GM23338 (cell line): ENCODE measurements at regions not wholly inside any gene's neighbourhood (a gene's known extent, or its start where the extent isn't known, plus 50 kb on each side); places are given as distances from the start of the nearest gene placed in this dataset.

ENCODE experiments used
- ATAC-seq: fragments of 200-7000 bp; cut with Tn5 transposase; 3 replicates; pipeline ENCODE4 v1.9.1; 2020
- DNase-seq: peaks from one replicate; pipeline ENCODE4 v3.0.0-alpha.2; 2015; ENCODE audit warnings: low spot score
- H2AFZ ChIP-seq: fragments of 200-600 bp; sonication (generic); 2 replicates; pipeline ENCODE4 v1.8.0; 2016; ENCODE audit warnings: antibody characterized with exemption, mild to moderate bottlenecking, moderate library complexity
- H3F3A ChIP-seq: fragments of 200-600 bp; sonication (generic); replicated peaks from 2 replicates; pipeline ENCODE4 v1.8.0; 2017; ENCODE audit warnings: antibody characterized with exemption, mixed run types, low read depth
- H3K27ac ChIP-seq: fragments of 200-600 bp; sonication (generic); 2 replicates; pipeline ENCODE4 v1.6.1; 2016; ENCODE audit warnings: low read depth
- H3K27me3 ChIP-seq: fragments of 200-600 bp; sonication (generic); 2 replicates; pipeline ENCODE4 v1.8.0; 2016; ENCODE audit warnings: mild to moderate bottlenecking, mixed run types, moderate library complexity; ENCODE audit not compliant: insufficient read depth
- H3K36me3 ChIP-seq: fragments of 200-600 bp; sonication (generic); 2 replicates; pipeline ENCODE4 v1.8.0; 2016; ENCODE audit warnings: mild to moderate bottlenecking; ENCODE audit not compliant: insufficient read depth
- H3K4me1 ChIP-seq: fragments of 200-600 bp; sonication (generic); 2 replicates; pipeline ENCODE4 v1.8.0; 2016; ENCODE audit warnings: mild to moderate bottlenecking, moderate library complexity; ENCODE audit not compliant: insufficient read depth
- H3K4me2 ChIP-seq: fragments of 200-600 bp; sonication (generic); 2 replicates; pipeline ENCODE4 v1.7.1; 2017; ENCODE audit warnings: mixed run types
- H3K4me3 ChIP-seq: fragments of 200-600 bp; sonication (generic); 2 replicates; pipeline ENCODE4 v1.6.1; 2016; ENCODE audit warnings: mixed run types
- H3K79me2 ChIP-seq: fragments of 200-600 bp; sonication (generic); replicated peaks from 2 replicates; pipeline ENCODE4 v1.8.0; 2017; ENCODE audit warnings: mild to moderate bottlenecking; ENCODE audit not compliant: insufficient read depth
- H3K9me2 ChIP-seq: fragments of 200-600 bp; sonication (generic); 2 replicates; pipeline ENCODE4 v1.8.0; 2017; ENCODE audit not compliant: insufficient read depth
- H4K20me1 ChIP-seq: fragments of 200-600 bp; sonication (generic); replicated peaks from 2 replicates; pipeline ENCODE4 v1.8.0; 2017; ENCODE audit warnings: mild to moderate bottlenecking; ENCODE audit not compliant: insufficient read depth
- H3K27ac Mint-ChIP-seq: 2 replicates; pipeline ENCODE4 v1.8.0; 2020; ENCODE audit warnings: inconsistent platforms, mild to moderate bottlenecking, moderate library complexity, mixed read lengths
- H3K27me3 Mint-ChIP-seq: 3 replicates; pipeline ENCODE4 v1.8.0; 2022; ENCODE audit warnings: low read depth, mild to moderate bottlenecking, moderate library complexity, mixed read lengths, inconsistent platforms; ENCODE audit not compliant: insufficient read depth, poor library complexity
- H3K36me3 Mint-ChIP-seq: 3 replicates; pipeline ENCODE4 v1.8.0; 2021; ENCODE audit warnings: low read depth, mild to moderate bottlenecking, inconsistent platforms, moderate library complexity, mixed read lengths
- H3K4me1 Mint-ChIP-seq: 3 replicates; pipeline ENCODE4 v1.8.0; 2020; ENCODE audit warnings: mild to moderate bottlenecking, inconsistent platforms, mixed read lengths
- H3K4me3 Mint-ChIP-seq: 3 replicates; pipeline ENCODE4 v1.8.0; 2021; ENCODE audit warnings: moderate library complexity, mild to moderate bottlenecking, inconsistent platforms, mixed read lengths
- H3K9me3 Mint-ChIP-seq: 3 replicates; pipeline ENCODE4 v1.8.0; 2020; ENCODE audit warnings: moderate library complexity, mild to moderate bottlenecking, inconsistent platforms, mixed read lengths
- CREB1 ChIP-seq: fragments of 250-450 bp; sonication (Bioruptor Pico); IDR thresholded peaks from 2 replicates; pipeline ENCODE4 v1.5.0; 2020; ENCODE audit warnings: low read depth, mild to moderate bottlenecking, moderate library complexity
- ETS1 ChIP-seq: IDR thresholded peaks from 2 replicates; pipeline ENCODE4 v1.6.1; 2016; ENCODE audit warnings: antibody characterized with exemption
- EZH2phosphoT487 ChIP-seq: fragments of 200-600 bp; sonication (generic); IDR thresholded peaks from one replicate; pipeline ENCODE4 v1.8.1; 2018; ENCODE audit warnings: antibody characterized with exemption; ENCODE audit not compliant: unreplicated experiment
- NANOG ChIP-seq: IDR thresholded peaks from 2 replicates; pipeline ENCODE4 v1.6.1; 2016; ENCODE audit warnings: antibody characterized with exemption, borderline replicate concordance
- POLR2AphosphoS5 ChIP-seq: IDR thresholded peaks from 2 replicates; pipeline ENCODE4 v1.6.1; 2016; ENCODE audit warnings: antibody characterized with exemption, low read depth
- REST ChIP-seq: IDR thresholded peaks from one replicate; pipeline ENCODE4 v1.6.1; 2018; ENCODE audit warnings: antibody characterized with exemption; ENCODE audit not compliant: unreplicated experiment
- STAT1 ChIP-seq: IDR thresholded peaks from one replicate; pipeline ENCODE4 v1.6.1; 2016; ENCODE audit warnings: antibody characterized with exemption; ENCODE audit not compliant: unreplicated experiment
- ZNF114 ChIP-seq: fragments of 250-450 bp; sonication (Bioruptor Pico); IDR thresholded peaks from 2 replicates; pipeline ENCODE4 v1.5.0; 2020; ENCODE audit warnings: mild to moderate bottlenecking, moderate library complexity
- ZNF331 ChIP-seq: fragments of 250-450 bp; sonication (Bioruptor Pico); IDR thresholded peaks from 2 replicates; pipeline ENCODE4 v1.5.0; 2020; ENCODE audit warnings: low read depth, mild to moderate bottlenecking, moderate library complexity
- TF ChIP-seq, protein P1 (sequence below), 2 experiments: fragments of 200-600 bp in 1 of 2; sonication (generic) in 1 of 2; conservative IDR thresholded peaks; 2 replicates each; pipeline versions ENCODE4 v1.5.1 to v1.6.1; 2016 to 2017; ENCODE audit warnings: antibody characterized with exemption in 2 of 2, low read depth in 2 of 2, mild to moderate bottlenecking in 2 of 2, moderate library complexity in 1 of 2

DNA sequence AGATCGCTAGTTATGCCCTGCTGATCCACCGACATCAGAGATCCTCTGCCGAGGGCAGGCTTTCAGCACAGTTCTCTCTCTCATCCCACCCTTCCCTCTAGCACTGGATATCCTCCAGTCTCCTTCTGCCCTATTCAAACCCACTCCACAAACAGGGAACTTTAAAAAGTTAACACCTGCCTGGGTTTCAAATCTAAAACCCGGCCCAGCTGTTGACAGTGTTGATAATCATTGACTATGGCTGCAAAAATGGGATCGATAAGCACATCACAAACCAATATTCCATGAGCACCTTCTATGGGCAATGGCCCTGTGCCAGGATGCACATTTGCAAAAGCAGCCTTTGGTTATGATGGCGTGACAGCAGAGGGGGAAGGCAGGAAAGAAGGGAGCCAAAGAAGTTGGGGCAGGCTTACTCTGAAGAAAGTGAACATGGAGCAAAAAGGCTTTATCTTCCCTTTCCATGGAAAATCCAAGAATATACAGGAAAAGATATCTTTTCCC lies 482.3 kb upstream of the KLHL29 start (continued):
- no peak for TF ChIP-seq REST
- TF ChIP-seq ETS1 = no peak
- no peak for TF ChIP-seq ZNF114 (CRISPR knock-in tag)
- no peak for TF ChIP-seq STAT1
- TF ChIP-seq NANOG = no peak
- TF ChIP-seq, protein P1, sequence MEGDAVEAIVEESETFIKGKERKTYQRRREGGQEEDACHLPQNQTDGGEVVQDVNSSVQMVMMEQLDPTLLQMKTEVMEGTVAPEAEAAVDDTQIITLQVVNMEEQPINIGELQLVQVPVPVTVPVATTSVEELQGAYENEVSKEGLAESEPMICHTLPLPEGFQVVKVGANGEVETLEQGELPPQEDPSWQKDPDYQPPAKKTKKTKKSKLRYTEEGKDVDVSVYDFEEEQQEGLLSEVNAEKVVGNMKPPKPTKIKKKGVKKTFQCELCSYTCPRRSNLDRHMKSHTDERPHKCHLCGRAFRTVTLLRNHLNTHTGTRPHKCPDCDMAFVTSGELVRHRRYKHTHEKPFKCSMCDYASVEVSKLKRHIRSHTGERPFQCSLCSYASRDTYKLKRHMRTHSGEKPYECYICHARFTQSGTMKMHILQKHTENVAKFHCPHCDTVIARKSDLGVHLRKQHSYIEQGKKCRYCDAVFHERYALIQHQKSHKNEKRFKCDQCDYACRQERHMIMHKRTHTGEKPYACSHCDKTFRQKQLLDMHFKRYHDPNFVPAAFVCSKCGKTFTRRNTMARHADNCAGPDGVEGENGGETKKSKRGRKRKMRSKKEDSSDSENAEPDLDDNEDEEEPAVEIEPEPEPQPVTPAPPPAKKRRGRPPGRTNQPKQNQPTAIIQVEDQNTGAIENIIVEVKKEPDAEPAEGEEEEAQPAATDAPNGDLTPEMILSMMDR (conservative IDR thresholded peaks at IDR 0.05; ENCODE audit: low read depth in 2 of 2) = no peak

- H3K36me3 Mint-ChIP-seq = no peaks in the 10 kb centered on the region
- no peaks in the 10 kb centered on the region; the same call in 2 of the 3 replicates for H3K4me1 Mint-ChIP-seq
- no peak overlapping the region for H3K27ac Mint-ChIP-seq
- H3K27ac ChIP-seq = no peak overlapping the region
- no peak overlapping the region for H3K4me3 Mint-ChIP-seq
- H2AFZ ChIP-seq = no peak overlapping the region
- no peaks in the 10 kb centered on the region for H3K4me1 ChIP-seq
- H3F3A ChIP-seq = no peaks in the 10 kb centered on the region
- no peaks in the 10 kb centered on the region for H3K27me3 Mint-ChIP-seq
- H4K20me1 ChIP-seq = no peaks in the 10 kb centered on the region
- H3K4me2 ChIP-seq = no peak overlapping the region
- H3K9me2 ChIP-seq = no peaks in the 10 kb centered on the region
- ATAC-seq (no peak), DNase-seq (no peak)
- no peaks in the 10 kb centered on the region; the same call in 2 of the 3 replicates for H3K9me3 Mint-ChIP-seq
- H3K36me3 ChIP-seq = no peaks in the 10 kb centered on the region; the same call in 1 of the 2 replicates
- no peaks in the 10 kb centered on the region for H3K27me3 ChIP-seq
- no peak overlapping the region for H3K4me3 ChIP-seq
- H3K79me2 ChIP-seq = no peaks in the 10 kb centered on the region
- TF ChIP-seq POLR2AphosphoS5 (no peak), EZH2phosphoT487 (no peak), ETS1 (no peak), CREB1 (CRISPR knock-in tag) (no peak), STAT1 (no peak), REST (no peak), NANOG (no peak), ZNF331 (CRISPR knock-in tag) (no peak)
- TF ChIP-seq, protein P1 (conservative IDR thresholded peaks at IDR 0.05; ENCODE audit: low read depth in 2 of 2) = no peak
These were observed 481.4 kb upstream of the KLHL29 start for GRCh38 chr2:22903616-22904015.
